Erythroblast (primary cell): ENCODE measurements at regions not wholly inside any gene's neighbourhood (a gene's known extent, or its start where the extent isn't known, plus 50 kb on each side); places are given as distances from the start of the nearest gene placed in this dataset.

Source experiments
- GATA1 ChIP-seq: IDR thresholded peaks from 2 replicates; pipeline ENCODE4 v1.6.1; 2011; ENCODE audit warnings: low read depth, mild to moderate bottlenecking, control low read depth, low read length, moderate library complexity
- POLR2A ChIP-seq: IDR thresholded peaks from 2 replicates; pipeline ENCODE4 v1.6.1; 2011; ENCODE audit warnings: mild to moderate bottlenecking, low read length

DNA sequence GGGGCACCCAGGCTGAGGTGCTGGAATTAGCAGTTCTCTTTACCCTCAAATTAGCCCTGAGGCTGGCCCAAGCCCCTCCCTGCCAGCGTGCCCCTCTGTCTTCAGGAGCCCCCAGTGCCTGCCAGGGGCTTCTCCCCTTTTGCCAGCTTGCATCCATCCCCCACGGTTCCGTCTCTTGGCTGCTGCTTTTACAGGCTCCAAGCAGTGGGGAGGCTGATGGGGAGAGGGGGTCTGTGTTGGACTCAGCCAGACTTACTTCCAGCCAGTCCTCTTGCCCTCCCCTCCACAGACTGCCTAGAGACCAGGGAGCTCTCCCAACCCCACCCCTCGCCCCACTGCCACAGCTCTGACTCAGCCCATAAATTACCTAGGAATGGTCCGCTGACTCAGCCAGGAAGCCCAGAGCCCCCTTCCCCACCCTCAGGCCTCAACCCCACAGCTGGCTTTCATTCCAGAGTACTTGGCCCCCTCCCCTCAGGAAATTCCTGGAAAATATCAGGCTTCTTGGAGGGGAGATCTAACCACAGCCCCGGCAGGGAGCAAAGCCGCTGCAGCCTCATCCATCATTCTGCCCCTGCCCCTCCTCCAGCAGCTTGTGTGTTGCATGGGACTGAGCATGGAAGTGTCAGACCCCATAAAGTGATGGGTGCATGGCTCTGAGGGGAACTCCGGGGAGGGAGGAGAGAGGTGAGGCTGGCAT, 184.6 kb downstream of the ZFP36L2 start:
- TF ChIP-seq GATA1 (no peak), POLR2A (no peak)
